ENCODE measurements at regions not wholly inside any gene's neighbourhood (a gene's known extent, or its start where the extent isn't known, plus 50 kb on each side); places are given as distances from the start of the nearest gene placed in this dataset.
"Not testable (repeated sequence)": the region's sequence is repeated elsewhere in the genome, so short reads cannot be mapped to it uniquely, and the experiment has no call there.

- no peak for DNase-seq (ENCODE audit: low read depth in 2 of 2)
Observed at GRCh38 chr1:239112101-239112935, 274.1 kb upstream of the CHRM3 start.

GRCh38 chr1:239107676-239108075, 278.7 kb upstream of the CHRM3 start:
- DNase-seq (ENCODE audit: low read depth in 2 of 2): no peak

GRCh38 chr1:239106689-239107088, 279.7 kb upstream of the CHRM3 start:
- not testable (repeated sequence) for DNase-seq (ENCODE audit: low read depth in 2 of 2)

GRCh38 chr1:239098400-239099037, 287.8 kb upstream of the CHRM3 start:
- no peak for DNase-seq (ENCODE audit: low read depth in 2 of 2)

GRCh38 chr1:239091537-239091936, 294.8 kb upstream of the CHRM3 start:
- DNase-seq (ENCODE audit: low read depth in 2 of 2): no peak

GRCh38 chr1:239084459-239085080, 301.8 kb upstream of the CHRM3 start:
- DNase-seq (ENCODE audit: low read depth in 2 of 2): no peak

- not testable (repeated sequence) for DNase-seq (ENCODE audit: low read depth in 2 of 2)
Observed at GRCh38 chr1:239081947-239082346, 304.4 kb upstream of the CHRM3 start.

- no peak for DNase-seq (ENCODE audit: low read depth in 2 of 2)
Observed at GRCh38 chr1:239067480-239067879, 318.9 kb upstream of the CHRM3 start.

- no peak for DNase-seq (ENCODE audit: low read depth in 2 of 2)
Observed at GRCh38 chr1:239067058-239067457, 319.3 kb upstream of the CHRM3 start.

- DNase-seq (ENCODE audit: low read depth in 2 of 2): no peak
Observed at GRCh38 chr1:239061770-239062169, 324.6 kb upstream of the CHRM3 start.

- no peak for DNase-seq (ENCODE audit: low read depth in 2 of 2)
Observed at GRCh38 chr1:239058190-239058589, 328.2 kb upstream of the CHRM3 start.

- no peak for DNase-seq (ENCODE audit: low read depth in 2 of 2)
Observed at GRCh38 chr1:239056940-239057339, 329.4 kb upstream of the CHRM3 start.

GRCh38 chr1:239053279-239053678, 333.1 kb upstream of the CHRM3 start:
- no peak for DNase-seq (ENCODE audit: low read depth in 2 of 2)

- no peak for DNase-seq (ENCODE audit: low read depth in 2 of 2)
Observed at GRCh38 chr1:239049571-239049970, 336.8 kb upstream of the CHRM3 start.

- no peak for DNase-seq (ENCODE audit: low read depth in 2 of 2)
Observed at GRCh38 chr1:239044829-239045228, 341.5 kb upstream of the CHRM3 start.

GRCh38 chr1:239040523-239040922, 345.8 kb upstream of the CHRM3 start:
- DNase-seq (ENCODE audit: low read depth in 2 of 2): no peak

GRCh38 chr1:239031310-239031709, 355.1 kb upstream of the CHRM3 start:
- no peak for DNase-seq (ENCODE audit: low read depth in 2 of 2)

GRCh38 chr1:239025997-239026694, 360.2 kb upstream of the CHRM3 start:
- DNase-seq (ENCODE audit: low read depth in 2 of 2): no peak

GRCh38 chr1:239025223-239025622, 361.1 kb upstream of the CHRM3 start:
- no peak for DNase-seq (ENCODE audit: low read depth in 2 of 2)

GRCh38 chr1:239023732-239024360, 362.5 kb upstream of the CHRM3 start:
- no peak for DNase-seq (ENCODE audit: low read depth in 2 of 2)

- DNase-seq (ENCODE audit: low read depth in 2 of 2): no peak
Observed at GRCh38 chr1:239016337-239016736, 370.0 kb upstream of the CHRM3 start.

GRCh38 chr1:239011382-239011781, 375.0 kb upstream of the CHRM3 start:
- no peak for DNase-seq (ENCODE audit: low read depth in 2 of 2)

Measured in lung microvascular endothelial cell (primary cell).